Activated CD4-positive, alpha-beta T cell treated with anti-CD3 and anti-CD28 coated beads, Interleukin-2, amount 10 ng/mL, durations not matched to agents 24 days and 14 days (primary cell): ENCODE measurements at regions not wholly inside any gene's neighbourhood (a gene's known extent, or its start where the extent isn't known, plus 50 kb on each side); places are given as distances from the start of the nearest gene placed in this dataset.
"Not testable (repeated sequence)": the region's sequence is repeated elsewhere in the genome, so short reads cannot be mapped to it uniquely, and the experiment has no call there.

ENCODE experiments used
- DNase-seq: peaks from one replicate; pipeline ENCODE4 v3.0.0; 2022
- H3K27ac Mint-ChIP-seq: one replicate; pipeline ENCODE4 v1.8.0; 2022; ENCODE audit warnings: mild to moderate bottlenecking, mixed read lengths
- H3K27me3 Mint-ChIP-seq: one replicate; pipeline ENCODE4 v1.8.0; 2022; ENCODE audit warnings: mixed read lengths
- H3K36me3 Mint-ChIP-seq: one replicate; pipeline ENCODE4 v1.8.0; 2022; ENCODE audit warnings: low read depth, mild to moderate bottlenecking, mixed read lengths
- H3K4me1 Mint-ChIP-seq: one replicate; pipeline ENCODE4 v1.8.0; 2021; ENCODE audit warnings: mixed read lengths
- H3K4me3 Mint-ChIP-seq: one replicate; pipeline ENCODE4 v1.8.0; 2022; ENCODE audit warnings: mild to moderate bottlenecking, moderate library complexity, mixed read lengths
- H3K9me3 Mint-ChIP-seq: one replicate; pipeline ENCODE4 v1.8.0; 2021; ENCODE audit warnings: mixed read lengths
- intact Hi-C: fragments of 100-400 bp; cut with micrococcal nuclease; formaldehyde crosslinking; loops from one replicate; pipeline ENCODE4 v1.15.1; 2023

GRCh38 chr1:96528672-96529071, 192.9 kb upstream of the PTBP2 start:
- H3K4me1 Mint-ChIP-seq, intact Hi-C loops, DNase-seq, H3K27me3 Mint-ChIP-seq, H3K36me3 Mint-ChIP-seq, H3K4me3 Mint-ChIP-seq, H3K27ac Mint-ChIP-seq, H3K9me3 Mint-ChIP-seq: not testable (repeated sequence)

DNA sequence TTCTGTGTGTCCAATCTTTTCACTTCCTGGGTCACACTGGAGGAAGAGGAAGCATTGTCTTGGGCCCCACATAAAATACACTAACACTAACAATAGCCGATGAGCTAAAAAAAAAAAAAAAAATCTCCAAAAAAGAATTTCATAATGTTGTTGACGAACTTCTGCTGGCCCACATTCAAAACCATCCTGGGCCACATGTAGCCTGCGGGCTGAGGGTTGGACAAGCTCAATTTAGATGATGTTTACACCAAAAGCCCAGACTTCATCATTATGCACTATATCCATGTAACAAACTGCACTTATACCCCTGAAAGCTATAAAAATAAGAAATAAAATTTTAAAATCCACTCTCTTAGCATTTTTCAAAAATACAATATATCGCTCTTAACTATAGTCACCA, 187.8 kb upstream of the PTBP2 start:
- H3K4me1 Mint-ChIP-seq: no peaks in the 10 kb centered on the region
- no peaks in the 10 kb centered on the region for H3K27me3 Mint-ChIP-seq
- intact Hi-C loops: no loop called here
- H3K9me3 Mint-ChIP-seq: no peaks in the 10 kb centered on the region
- no peak overlapping the region for H3K27ac Mint-ChIP-seq
- no peak overlapping the region for H3K4me3 Mint-ChIP-seq
- H3K36me3 Mint-ChIP-seq: no peaks in the 10 kb centered on the region
- DNase-seq: no peak

DNA sequence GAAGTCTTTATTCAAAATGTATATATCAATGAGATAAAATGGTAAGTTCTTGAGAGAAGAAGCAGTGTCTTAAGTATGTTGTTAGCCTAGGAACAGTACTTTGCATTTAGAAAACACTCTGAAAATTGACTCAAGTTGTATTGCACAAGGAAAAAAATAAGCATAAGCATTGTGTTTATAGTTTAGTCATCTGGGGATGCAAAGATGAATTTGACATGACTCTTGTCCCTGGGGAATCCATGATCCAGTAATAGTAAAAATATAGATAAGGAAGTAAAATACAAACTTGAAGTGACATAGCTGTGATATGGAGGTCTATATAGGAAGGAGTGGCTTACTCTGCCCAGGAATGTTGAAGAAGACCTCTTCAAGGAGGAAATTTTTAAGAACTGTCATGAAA, 185.0 kb upstream of the PTBP2 start:
- intact Hi-C loops: no loop called here
- Mint-ChIP-seq H3K4me3 (no peak overlapping the region), H3K27ac (no peak overlapping the region), H3K9me3 (no peaks in the 10 kb centered on the region), H3K36me3 (no peaks in the 10 kb centered on the region), H3K27me3 (no peaks in the 10 kb centered on the region), H3K4me1 (no peaks in the 10 kb centered on the region)
- DNase-seq: no peak

DNA sequence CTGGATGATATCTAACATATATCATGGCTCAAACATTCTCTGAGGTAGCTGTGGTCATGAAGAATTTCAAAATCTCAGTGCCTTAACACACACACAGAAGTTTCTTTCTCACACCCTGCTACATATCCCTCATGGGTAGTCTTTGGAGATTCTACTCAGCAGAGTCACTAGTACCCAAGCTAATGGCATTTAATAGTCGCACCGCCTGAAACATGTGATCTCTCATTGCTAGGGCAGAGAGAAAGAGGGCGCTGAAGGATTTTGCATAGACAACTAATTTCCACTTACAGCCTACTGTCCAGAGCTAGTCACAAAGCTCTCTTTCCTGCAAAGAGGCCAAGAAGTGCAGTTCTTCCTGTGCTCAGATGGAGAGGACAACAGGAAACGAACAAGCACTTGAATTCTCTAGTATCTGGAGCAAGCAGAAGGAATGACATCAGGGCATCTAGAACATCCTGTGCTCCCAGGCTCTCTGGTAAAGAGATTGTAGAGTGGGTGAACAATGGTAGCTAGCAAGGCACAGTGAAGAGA, 183.4 kb upstream of the PTBP2 start:
- intact Hi-C loops: no loop called here
- Mint-ChIP-seq H3K4me3 (no peak overlapping the region), H3K27ac (no peak overlapping the region), H3K27me3 (no peaks in the 10 kb centered on the region), H3K4me1 (no peaks in the 10 kb centered on the region), H3K36me3 (no peaks in the 10 kb centered on the region), H3K9me3 (no peaks in the 10 kb centered on the region)
- no peak for DNase-seq

- intact Hi-C loops: no loop called here
- Mint-ChIP-seq H3K9me3 (no peaks in the 10 kb centered on the region), H3K36me3 (no peaks in the 10 kb centered on the region), H3K4me3 (no peak overlapping the region), H3K4me1 (no peaks in the 10 kb centered on the region), H3K27me3 (no peaks in the 10 kb centered on the region), H3K27ac (no peak overlapping the region)
- DNase-seq: no peak
Observed at GRCh38 chr1:96538883-96539282, 182.7 kb upstream of the PTBP2 start.

GRCh38 chr1:96541491-96541890, 180.1 kb upstream of the PTBP2 start:
- intact Hi-C loops: no loop called here
- Mint-ChIP-seq H3K27ac (no peak overlapping the region), H3K36me3 (no peaks in the 10 kb centered on the region), H3K9me3 (no peaks in the 10 kb centered on the region), H3K4me3 (no peak overlapping the region), H3K27me3 (no peaks in the 10 kb centered on the region), H3K4me1 (no peaks in the 10 kb centered on the region)
- DNase-seq: no peak

- H3K4me3 Mint-ChIP-seq: no peak overlapping the region
- H3K27me3 Mint-ChIP-seq: no peaks in the 10 kb centered on the region
- H3K4me1 Mint-ChIP-seq: no peaks in the 10 kb centered on the region
- DNase-seq: no peak
- no peak overlapping the region for H3K27ac Mint-ChIP-seq
- H3K36me3 Mint-ChIP-seq: no peaks in the 10 kb centered on the region
- intact Hi-C loops: no loop called here
- no peaks in the 10 kb centered on the region for H3K9me3 Mint-ChIP-seq
Observed at GRCh38 chr1:96544051-96544830, 177.3 kb upstream of the PTBP2 start.

DNA sequence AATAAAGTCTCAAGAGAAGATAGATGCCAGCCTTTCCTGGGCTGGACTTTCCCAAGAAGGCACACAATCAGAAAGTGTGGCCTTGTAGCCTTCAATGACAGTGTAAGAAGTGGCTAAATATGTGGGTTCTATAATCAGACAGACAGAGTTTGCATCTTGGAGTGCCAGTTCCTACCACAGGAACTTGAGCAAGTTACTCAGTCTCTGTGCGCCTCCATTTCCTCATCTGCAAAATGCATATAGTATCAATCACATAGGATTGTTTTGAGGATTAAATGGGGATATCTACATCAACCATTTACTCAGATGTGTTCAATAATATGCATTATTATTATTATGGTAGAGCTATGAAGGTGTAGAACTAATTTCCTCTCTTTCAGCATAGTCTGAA, 176.8 kb upstream of the PTBP2 start:
- intact Hi-C loops: no loop called here
- Mint-ChIP-seq H3K27me3 (no peaks in the 10 kb centered on the region), H3K36me3 (no peaks in the 10 kb centered on the region), H3K4me3 (no peak overlapping the region), H3K9me3 (no peaks in the 10 kb centered on the region), H3K27ac (no peak overlapping the region), H3K4me1 (no peaks in the 10 kb centered on the region)
- no peak for DNase-seq

DNA sequence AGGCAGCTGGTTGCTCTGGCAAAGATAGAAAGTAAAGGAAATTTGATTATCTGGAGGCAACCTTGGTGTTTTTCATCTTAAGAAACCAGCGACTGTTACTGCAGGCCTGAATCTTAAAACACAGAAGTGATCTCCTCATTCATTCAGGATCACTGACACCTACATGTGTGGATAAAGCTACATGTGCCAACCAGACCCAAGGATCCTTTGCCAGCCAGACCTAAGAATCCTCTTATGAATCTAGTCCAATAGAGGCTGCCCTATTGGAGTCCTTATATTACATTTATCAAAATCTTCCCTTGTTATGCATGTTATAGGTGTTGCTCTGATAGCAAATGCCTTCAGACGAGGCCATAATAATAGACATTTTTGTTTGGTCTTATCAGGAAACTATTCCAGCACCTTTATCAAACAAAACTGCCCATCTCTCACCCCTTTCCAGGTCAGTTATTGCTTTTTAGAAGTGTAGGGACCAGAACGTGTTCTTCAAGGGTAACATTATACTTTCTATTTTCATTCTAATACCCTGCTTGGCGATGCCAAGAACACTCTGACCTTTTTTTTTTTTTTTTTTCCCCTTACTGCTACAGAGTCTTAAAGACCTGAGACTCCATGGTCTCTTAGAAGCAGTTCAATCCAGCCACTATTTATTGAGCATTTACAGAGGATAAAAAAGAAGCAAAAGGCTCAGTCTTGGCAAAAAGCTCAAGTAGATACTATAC, 175.5 kb upstream of the PTBP2 start:
- Mint-ChIP-seq H3K4me1 (no peaks in the 10 kb centered on the region), H3K36me3 (no peaks in the 10 kb centered on the region), H3K4me3 (no peak overlapping the region), H3K27me3 (no peaks in the 10 kb centered on the region), H3K27ac (no peak overlapping the region), H3K9me3 (no peaks in the 10 kb centered on the region)
- DNase-seq: no peak
- intact Hi-C loops: no loop called here

DNA sequence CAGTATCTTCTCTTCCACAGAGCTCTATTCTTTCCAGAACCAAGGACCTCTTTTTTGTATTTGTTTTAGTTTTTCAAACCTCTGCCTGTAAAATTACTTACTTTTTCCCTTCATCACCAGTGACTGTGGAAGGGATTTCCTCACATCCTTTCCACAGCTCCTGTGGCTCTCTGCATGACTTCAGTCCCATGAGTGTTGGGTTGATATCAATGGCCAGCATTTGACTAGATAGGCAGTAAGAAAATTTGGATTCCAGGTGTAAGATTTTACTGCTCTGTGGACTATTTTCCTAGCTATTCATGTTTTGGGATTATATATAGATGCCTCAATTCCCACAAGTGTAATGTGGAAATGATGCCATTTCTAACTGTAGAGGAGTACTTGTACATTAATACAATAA, 171.5 kb upstream of the PTBP2 start:
- Mint-ChIP-seq H3K27ac (no peak overlapping the region), H3K36me3 (no peaks in the 10 kb centered on the region), H3K27me3 (no peaks in the 10 kb centered on the region), H3K4me3 (no peak overlapping the region), H3K9me3 (no peaks in the 10 kb centered on the region), H3K4me1 (no peaks in the 10 kb centered on the region)
- intact Hi-C loops: no loop called here
- DNase-seq: no peak

DNA sequence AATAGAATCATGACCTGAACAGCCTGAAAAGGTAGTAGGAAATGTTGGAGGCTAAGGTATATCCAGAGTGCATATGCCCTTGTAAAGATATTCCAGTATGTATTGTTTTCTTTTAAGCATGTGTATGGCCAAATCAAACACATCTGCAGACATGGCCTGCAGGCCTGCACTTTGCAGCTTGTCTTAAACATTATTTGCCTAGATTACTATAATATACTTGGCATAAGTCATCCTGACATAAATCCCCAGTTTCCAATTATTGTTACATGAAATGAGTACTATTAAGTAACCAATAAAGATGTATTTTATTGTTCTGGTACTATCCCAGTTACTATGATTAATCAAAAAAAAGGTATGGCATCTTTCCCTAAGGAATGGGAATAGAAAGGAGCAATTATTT, 169.1 kb upstream of the PTBP2 start:
- no peaks in the 10 kb centered on the region for H3K4me1 Mint-ChIP-seq
- H3K9me3 Mint-ChIP-seq: no peaks in the 10 kb centered on the region
- no peak overlapping the region for H3K4me3 Mint-ChIP-seq
- intact Hi-C loops: no loop called here
- no peaks in the 10 kb centered on the region for H3K36me3 Mint-ChIP-seq
- no peaks in the 10 kb centered on the region for H3K27me3 Mint-ChIP-seq
- DNase-seq: no peak
- no peak overlapping the region for H3K27ac Mint-ChIP-seq

DNA sequence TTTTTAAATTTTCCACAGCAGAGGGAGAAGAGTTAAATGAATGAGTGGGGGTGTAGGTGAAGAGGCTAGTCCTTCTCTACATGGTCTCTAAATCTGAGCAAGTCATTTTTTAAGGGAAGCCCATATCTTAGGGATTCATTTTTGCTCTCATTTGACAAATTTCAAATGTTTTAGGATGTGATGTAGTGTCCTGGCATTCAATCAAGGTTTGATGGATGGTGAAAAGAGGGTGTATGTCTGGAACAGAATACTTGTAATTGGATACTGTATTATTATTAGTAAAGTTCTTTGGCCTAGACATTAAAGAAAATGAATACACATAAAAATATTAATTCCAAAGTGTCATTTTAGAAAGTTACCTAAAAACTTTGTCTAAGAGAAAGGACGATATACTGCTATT, 167.8 kb upstream of the PTBP2 start:
- intact Hi-C loops: no loop called here
- H3K27me3 Mint-ChIP-seq: no peaks in the 10 kb centered on the region
- no peak overlapping the region for H3K4me3 Mint-ChIP-seq
- no peaks in the 10 kb centered on the region for H3K4me1 Mint-ChIP-seq
- no peaks in the 10 kb centered on the region for H3K36me3 Mint-ChIP-seq
- no peaks in the 10 kb centered on the region for H3K9me3 Mint-ChIP-seq
- no peak for DNase-seq
- no peak overlapping the region for H3K27ac Mint-ChIP-seq

DNA sequence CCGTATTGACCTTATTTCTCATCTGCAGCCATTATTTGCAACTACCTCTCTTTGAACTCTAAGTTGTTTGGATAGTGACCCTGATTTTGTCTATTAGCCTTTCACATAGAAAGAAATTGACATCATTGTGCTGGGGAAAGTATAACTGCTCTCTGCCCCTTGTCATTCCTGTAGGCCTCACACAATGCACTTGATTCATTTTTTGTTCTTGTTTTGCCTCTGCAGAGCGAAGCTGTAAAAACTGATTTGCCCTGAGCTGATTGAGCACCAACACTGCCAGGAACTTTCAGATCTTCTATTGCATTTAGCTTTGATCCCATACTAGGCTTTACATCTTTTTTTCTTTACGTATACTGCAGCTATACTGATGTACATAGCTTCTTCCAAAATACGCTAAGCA, 167.2 kb upstream of the PTBP2 start:
- H3K4me1 Mint-ChIP-seq: no peaks in the 10 kb centered on the region
- no peaks in the 10 kb centered on the region for H3K36me3 Mint-ChIP-seq
- no peak overlapping the region for H3K27ac Mint-ChIP-seq
- intact Hi-C loops: no loop called here
- H3K4me3 Mint-ChIP-seq: no peak overlapping the region
- no peaks in the 10 kb centered on the region for H3K27me3 Mint-ChIP-seq
- no peaks in the 10 kb centered on the region for H3K9me3 Mint-ChIP-seq
- DNase-seq: no peak

- H3K36me3 Mint-ChIP-seq: no peaks in the 10 kb centered on the region
- intact Hi-C loops: no loop called here
- no peak overlapping the region for H3K27ac Mint-ChIP-seq
- no peak overlapping the region for H3K4me3 Mint-ChIP-seq
- H3K4me1 Mint-ChIP-seq: no peaks in the 10 kb centered on the region
- H3K27me3 Mint-ChIP-seq: no peaks in the 10 kb centered on the region
- H3K9me3 Mint-ChIP-seq: no peaks in the 10 kb centered on the region
- DNase-seq: no peak
Observed at GRCh38 chr1:96557336-96557735, 164.2 kb upstream of the PTBP2 start.
